ENCODE measurements at regions not wholly inside any gene's neighbourhood (a gene's known extent, or its start where the extent isn't known, plus 50 kb on each side); places are given as distances from the start of the nearest gene placed in this dataset.

- DNase-seq: no peak
Measured at GRCh38 chr16:6993544-6993943, 339.1 kb upstream of the RBFOX1 start.

GRCh38 chr16:6988846-6989245, 343.8 kb upstream of the RBFOX1 start:
- DNase-seq: no peak

GRCh38 chr16:6977916-6978315, 354.7 kb upstream of the RBFOX1 start:
- no peak for DNase-seq

GRCh38 chr16:6977291-6977690, 355.4 kb upstream of the RBFOX1 start:
- no peak for DNase-seq

DNA sequence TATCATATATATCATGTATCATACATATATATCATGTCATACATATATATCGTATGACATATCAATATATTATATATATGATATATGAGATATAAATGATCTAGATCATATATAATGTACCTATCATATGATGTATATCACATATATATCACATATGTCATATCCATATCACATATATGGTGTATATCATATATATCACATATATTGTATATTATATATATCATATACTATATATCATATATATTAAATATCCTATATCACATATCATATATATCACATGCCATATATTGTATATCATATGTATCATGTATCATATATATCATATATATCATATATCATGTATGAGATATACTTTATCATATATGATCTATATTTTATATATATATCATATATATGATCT, 355.9 kb upstream of the RBFOX1 start:
- no peak for DNase-seq

DNA sequence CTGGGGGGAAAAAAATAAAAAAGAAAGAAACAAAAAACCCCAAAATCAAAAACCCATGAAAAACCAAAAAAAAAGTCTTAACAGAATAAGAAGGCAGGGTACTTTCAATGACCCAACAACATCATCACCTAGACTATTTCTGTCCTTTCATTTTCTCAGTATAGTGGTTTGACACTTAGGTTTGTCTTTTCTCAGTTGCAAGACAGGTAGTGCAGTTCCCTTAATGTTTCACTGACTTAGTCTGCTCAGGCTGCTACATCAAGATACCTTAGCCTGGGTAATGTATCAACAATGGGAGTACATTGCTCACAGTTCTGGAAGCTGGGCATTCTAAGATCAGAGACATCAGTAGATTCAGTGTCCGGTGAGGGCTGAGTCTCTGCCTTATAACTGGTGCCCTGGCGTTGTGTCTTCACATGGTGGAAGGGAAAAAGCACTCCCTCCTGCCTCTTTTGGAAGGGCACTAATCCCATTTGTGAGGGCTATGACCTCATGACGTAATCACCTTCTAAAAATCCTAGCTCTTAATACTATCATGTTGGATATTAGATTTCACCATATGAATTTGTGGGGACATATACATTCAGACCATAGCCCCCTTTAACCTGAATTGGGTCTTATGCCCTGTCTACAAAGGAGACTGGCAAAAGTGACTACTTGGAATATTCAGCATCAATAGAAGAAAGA, 362.3 kb upstream of the RBFOX1 start:
- no peak for DNase-seq

- peak; percentile 1 for DNase-seq
Measured at GRCh38 chr16:6969594-6969993, 363.1 kb upstream of the RBFOX1 start.

GRCh38 chr16:6967796-6968320, 364.8 kb upstream of the RBFOX1 start:
- no peak for DNase-seq

- DNase-seq: no peak
Measured at GRCh38 chr16:6966925-6967324, 365.7 kb upstream of the RBFOX1 start.

DNA sequence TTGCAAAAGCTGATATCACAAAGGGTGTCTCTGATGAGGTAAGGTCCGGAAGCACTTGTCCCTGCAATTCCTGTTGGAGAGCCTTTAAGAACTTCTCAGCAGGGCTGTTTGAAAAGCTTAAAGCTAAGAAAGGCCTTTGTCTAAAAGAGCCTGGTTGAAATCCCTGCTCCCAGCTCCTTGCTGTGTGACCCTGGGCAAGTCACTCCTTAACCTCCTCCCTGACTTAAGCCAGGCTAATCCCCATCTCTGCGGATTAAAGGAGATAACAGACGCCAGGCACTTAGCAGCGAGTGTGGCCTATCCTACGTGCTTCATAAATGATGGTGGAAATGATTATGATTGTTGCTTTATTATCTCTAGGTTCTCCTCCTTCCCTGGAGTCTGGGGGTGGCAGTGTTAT, 368.0 kb upstream of the RBFOX1 start:
- DNase-seq: no peak

DNA sequence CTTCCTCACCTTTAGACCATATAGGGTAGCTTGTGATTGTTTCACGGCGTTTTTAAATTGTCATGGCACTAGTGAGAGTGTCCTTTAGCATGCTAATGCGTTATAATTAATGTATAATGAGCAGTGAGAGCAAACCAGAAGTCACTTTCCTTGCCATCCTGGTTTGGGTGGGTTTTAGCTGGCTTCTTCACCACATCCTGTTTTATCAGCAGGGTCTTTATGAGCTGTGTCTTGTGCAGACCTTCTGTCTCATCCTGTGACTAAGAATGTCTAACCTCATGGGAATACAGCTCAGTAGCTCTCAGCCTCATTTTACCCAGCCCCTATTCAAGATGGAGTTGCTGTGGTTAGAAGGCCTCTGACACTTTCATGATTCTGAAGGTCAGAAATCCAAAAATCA, 370.9 kb upstream of the RBFOX1 start:
- no peak for DNase-seq

DNA sequence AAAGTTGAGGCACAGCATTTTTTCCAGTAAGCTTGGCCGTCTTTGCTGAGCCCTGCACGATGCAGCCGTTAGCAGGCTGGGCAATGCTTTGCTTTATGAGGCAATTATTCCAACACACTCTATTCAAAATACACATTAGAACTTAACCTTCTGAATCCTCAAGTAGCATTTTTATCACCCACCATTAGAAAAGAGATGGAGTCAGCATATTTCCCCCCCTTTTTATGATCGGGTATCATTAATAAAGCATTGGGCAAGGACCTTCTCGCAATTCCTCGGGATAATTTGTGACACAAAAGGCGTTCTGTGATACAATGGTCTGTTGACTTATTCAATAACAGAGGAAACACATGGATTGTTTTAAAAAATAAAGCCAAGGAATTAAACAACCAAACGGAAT, 374.5 kb upstream of the RBFOX1 start:
- DNase-seq: no peak

- no peak for DNase-seq
Measured at GRCh38 chr16:6957681-6958080, 375.0 kb upstream of the RBFOX1 start.

- no peak for DNase-seq
Measured at GRCh38 chr16:6956511-6956910, 376.1 kb upstream of the RBFOX1 start.

- no peak for DNase-seq
Measured at GRCh38 chr16:6955303-6955702, 377.3 kb upstream of the RBFOX1 start.

- no peak for DNase-seq
Measured at GRCh38 chr16:6949240-6949639, 383.4 kb upstream of the RBFOX1 start.

GRCh38 chr16:6947291-6947690, 385.4 kb upstream of the RBFOX1 start:
- DNase-seq: no peak

DNA sequence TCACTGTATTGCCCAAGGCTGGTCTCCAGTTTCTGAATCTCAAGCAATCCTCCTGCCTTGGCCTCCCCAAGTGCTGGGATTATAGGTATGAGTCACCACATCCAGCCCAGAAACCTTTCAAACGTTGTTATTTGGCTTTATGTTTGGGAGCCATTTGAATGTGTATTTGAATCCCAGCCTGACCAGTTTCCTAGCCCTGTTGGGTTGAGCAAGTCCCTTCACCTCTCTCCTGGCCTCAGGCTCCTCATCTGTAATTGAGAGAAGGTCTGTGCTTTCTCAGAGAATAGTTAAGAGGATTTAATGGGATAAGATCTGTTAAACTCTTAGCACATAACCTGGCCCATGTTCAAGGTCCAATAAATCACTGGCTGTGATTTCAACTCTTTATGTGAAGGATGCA, 385.8 kb upstream of the RBFOX1 start:
- no peak for DNase-seq

GRCh38 chr16:6946106-6946505, 386.5 kb upstream of the RBFOX1 start:
- DNase-seq: no peak

GRCh38 chr16:6940968-6941367, 391.7 kb upstream of the RBFOX1 start:
- DNase-seq: no peak

DNA sequence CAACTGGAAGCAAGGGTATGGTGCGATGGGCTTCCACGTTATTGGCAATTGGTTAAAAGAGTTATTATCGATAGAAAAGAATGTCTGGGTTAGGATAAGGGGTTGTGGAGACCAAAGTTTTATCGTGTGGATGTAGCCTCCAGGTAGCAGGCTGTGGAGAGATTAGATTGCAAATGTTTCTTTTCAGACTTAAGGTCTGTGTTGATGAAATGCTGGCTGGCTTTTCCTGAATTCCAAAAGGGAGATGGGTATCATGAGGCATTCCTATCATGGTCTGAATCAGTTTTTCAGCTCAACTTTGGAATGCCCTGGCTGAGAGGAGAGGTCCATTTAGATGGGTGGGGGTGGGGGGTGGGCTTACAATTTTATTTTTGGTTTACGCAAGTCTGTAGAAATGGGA, 395.0 kb upstream of the RBFOX1 start:
- no peak for DNase-seq

DNA sequence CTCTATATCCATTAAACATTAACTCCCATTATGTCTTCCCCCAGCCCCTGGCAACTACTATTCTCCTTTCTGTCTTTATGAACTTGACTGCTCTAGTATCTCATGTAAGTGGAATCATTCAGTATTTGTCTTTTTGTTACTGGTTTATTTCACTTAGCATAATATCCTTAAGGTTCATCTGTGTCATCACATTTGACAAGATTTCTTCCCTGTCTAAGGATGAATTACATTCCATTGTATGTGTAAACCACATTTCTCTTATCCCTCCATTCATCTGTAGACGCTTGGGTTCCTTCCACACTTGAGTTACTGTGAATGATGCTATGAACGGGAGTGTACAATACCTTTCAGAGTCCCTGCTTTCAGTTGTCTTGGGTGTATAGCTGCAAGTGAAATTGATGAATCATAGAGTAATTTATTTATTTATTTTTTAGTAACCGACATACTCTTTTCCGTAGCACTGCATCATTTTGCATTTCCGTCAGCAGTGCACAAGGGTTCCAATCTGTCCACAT, 399.7 kb upstream of the RBFOX1 start:
- no peak for DNase-seq

- DNase-seq: no peak
Measured at GRCh38 chr16:6929868-6930267, 402.8 kb upstream of the RBFOX1 start.

DNA sequence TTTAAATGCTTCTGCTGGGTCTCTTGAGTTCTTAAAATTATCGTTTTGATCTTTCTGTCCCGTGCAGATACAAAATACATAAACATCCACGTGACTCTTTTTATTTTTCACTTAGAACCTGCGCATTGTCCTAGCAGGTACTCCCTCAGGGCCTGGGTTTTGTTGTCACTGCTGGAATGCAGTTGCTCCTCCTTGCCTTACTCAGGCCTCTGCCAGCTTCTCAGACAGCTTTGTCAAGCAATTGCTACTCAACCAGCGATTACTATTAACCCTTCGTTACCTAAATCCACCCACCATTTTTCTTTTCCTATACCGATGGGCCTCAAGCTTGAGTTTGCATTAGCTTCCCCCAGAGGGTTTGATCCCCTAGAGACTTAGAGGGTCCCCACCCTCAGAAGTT, 405.9 kb upstream of the RBFOX1 start:
- DNase-seq: no peak

DNA sequence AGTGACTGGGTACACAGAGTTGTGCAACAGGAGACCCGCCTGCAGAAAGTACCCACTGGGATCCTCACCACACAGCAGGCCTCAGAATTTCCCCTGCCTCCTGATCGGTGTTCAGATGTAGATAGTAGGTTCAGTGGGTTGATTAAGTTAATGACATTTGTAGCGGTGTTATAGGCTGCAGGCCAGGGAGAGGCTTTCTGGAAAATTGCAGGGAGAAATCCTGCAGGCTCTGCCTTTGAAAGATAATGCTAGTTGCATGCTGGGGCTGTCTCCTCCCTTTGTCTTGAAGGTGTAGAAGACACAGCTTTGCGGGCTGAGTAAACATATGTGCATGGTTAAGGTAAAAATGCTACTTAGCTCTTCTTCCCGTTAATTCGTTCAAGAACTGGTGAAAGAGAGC, 406.3 kb upstream of the RBFOX1 start:
- DNase-seq: no peak

All from DMS53 (cell line).